OCI-LY3 (cell line): ENCODE measurements at regions not wholly inside any gene's neighbourhood (a gene's known extent, or its start where the extent isn't known, plus 50 kb on each side); places are given as distances from the start of the nearest gene placed in this dataset.

Source experiments
- H2AFZ ChIP-seq: fragments of 200-600, 300-600 bp; shearing (Covaris generic); 2 replicates; pipeline ENCODE4 v1.6.0; 2014; ENCODE audit warnings: antibody characterized with exemption, low read depth, low read length
- H3K27ac ChIP-seq: fragments of 200-600, 300-600 bp; sonication (generic); 2 replicates; pipeline ENCODE4 v1.5.1; 2014; ENCODE audit warnings: mild to moderate bottlenecking, low read length, moderate library complexity, mixed read lengths
- H3K27me3 ChIP-seq: fragments of 200-600, 300-600 bp; sonication (generic); 2 replicates; pipeline ENCODE4 v1.6.1; 2014; ENCODE audit warnings: low read depth, low read length, mixed read lengths
- H3K36me3 ChIP-seq: fragments of 200-600, 300-600 bp; sonication (generic); replicated peaks from 2 replicates; pipeline ENCODE3; 2014; ENCODE audit warnings: low read depth, low read length, mixed read lengths
- H3K4me1 ChIP-seq: fragments of 300-600, 200-600 bp; sonication (generic); 2 replicates; pipeline ENCODE4 v1.6.1; 2014; ENCODE audit warnings: low read length, mixed read lengths
- H3K4me2 ChIP-seq: fragments of 200-600, 300-600 bp; sonication (generic); 2 replicates; pipeline ENCODE4 v1.6.1; 2014; ENCODE audit warnings: low read length, mixed read lengths
- H3K4me3 ChIP-seq: fragments of 300-600, 200-600 bp; sonication (generic); 2 replicates; pipeline ENCODE4 v1.5.1; 2014; ENCODE audit warnings: antibody characterized with exemption, mild to moderate bottlenecking, low read length, moderate library complexity
- H3K79me2 ChIP-seq: fragments of 300-600, 200-600 bp; shearing (Covaris generic); 2 replicates; pipeline ENCODE4 v1.6.1; 2014; ENCODE audit warnings: mild to moderate bottlenecking, low read length, mixed read lengths
- H3K9ac ChIP-seq: fragments of 300-600, 200-600 bp; shearing (Covaris generic); 2 replicates; pipeline ENCODE4 v1.6.0; 2014; ENCODE audit warnings: mild to moderate bottlenecking, low read length, moderate library complexity
- H3K9me3 ChIP-seq: fragments of 200-600, 300-600 bp; shearing (Covaris generic); 2 replicates; pipeline ENCODE4 v1.6.1; 2014; ENCODE audit warnings: low read length, mixed read lengths; ENCODE audit not compliant: insufficient read depth
- H4K20me1 ChIP-seq: fragments of 200-600, 300-600 bp; sonication (generic); 2 replicates; pipeline ENCODE4 v1.6.1; 2016; ENCODE audit warnings: low read length, mixed read lengths; ENCODE audit not compliant: insufficient read depth
- EZH2phosphoT487 ChIP-seq: fragments of 200-600 bp; shearing (Covaris generic); IDR thresholded peaks from 2 replicates; pipeline ENCODE4 v1.6.1; 2018; ENCODE audit warnings: antibody characterized with exemption, mixed run types, low read depth
- TF ChIP-seq, protein P1 (sequence below): fragments of 200-600, 300-600 bp; sonication (generic); IDR thresholded peaks from 2 replicates; pipeline ENCODE4 v1.5.1; 2014; ENCODE audit warnings: antibody characterized with exemption, low read length, low read depth

DNA sequence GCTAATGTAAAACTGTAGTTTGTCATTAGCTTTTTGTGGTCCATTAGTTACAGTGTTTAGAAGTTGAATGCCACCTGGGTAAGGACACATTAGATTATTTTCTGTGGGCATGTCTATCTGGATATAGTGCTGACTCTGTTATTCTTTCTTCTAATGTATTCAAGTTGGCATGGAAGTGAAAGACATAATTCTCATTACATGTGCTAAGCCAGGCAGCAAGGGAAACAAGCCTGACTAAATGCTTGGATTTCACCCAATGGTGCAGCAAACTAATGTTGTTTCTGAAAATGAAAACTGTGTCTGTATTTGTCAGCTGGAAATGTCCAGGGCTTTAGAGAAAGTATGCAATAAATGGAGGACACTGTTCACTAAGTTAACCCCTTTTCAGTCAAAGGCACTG, 100.7 kb downstream of the NUP35 start:
- TF ChIP-seq, protein P1, sequence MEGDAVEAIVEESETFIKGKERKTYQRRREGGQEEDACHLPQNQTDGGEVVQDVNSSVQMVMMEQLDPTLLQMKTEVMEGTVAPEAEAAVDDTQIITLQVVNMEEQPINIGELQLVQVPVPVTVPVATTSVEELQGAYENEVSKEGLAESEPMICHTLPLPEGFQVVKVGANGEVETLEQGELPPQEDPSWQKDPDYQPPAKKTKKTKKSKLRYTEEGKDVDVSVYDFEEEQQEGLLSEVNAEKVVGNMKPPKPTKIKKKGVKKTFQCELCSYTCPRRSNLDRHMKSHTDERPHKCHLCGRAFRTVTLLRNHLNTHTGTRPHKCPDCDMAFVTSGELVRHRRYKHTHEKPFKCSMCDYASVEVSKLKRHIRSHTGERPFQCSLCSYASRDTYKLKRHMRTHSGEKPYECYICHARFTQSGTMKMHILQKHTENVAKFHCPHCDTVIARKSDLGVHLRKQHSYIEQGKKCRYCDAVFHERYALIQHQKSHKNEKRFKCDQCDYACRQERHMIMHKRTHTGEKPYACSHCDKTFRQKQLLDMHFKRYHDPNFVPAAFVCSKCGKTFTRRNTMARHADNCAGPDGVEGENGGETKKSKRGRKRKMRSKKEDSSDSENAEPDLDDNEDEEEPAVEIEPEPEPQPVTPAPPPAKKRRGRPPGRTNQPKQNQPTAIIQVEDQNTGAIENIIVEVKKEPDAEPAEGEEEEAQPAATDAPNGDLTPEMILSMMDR = no peak
- TF ChIP-seq EZH2phosphoT487 = no peak
- Histone ChIP-seq H3K4me2 (no peak overlapping the region), H4K20me1 (no peaks in the 10 kb centered on the region), H3K4me1 (peaks cover 13% of the 10 kb centered on the region), H3K4me3 (no peak overlapping the region), H3K79me2 (no peaks in the 10 kb centered on the region), H3K36me3 (peaks cover 11% of the 10 kb centered on the region), H2AFZ (no peak overlapping the region), H3K27ac (no peak overlapping the region), H3K27me3 (no peaks in the 10 kb centered on the region), H3K9ac (no peak overlapping the region), H3K9me3 (peaks cover 7% of the 10 kb centered on the region; the same call in 1 of the 2 replicates)

- Histone ChIP-seq H4K20me1 (no peaks in the 10 kb centered on the region), H3K79me2 (no peaks in the 10 kb centered on the region), H3K36me3 (peaks cover 11% of the 10 kb centered on the region), H3K9ac (no peak overlapping the region), H3K27ac (no peak overlapping the region), H2AFZ (no peak overlapping the region), H3K4me3 (no peak overlapping the region), H3K4me1 (peaks cover 13% of the 10 kb centered on the region), H3K9me3 (peaks cover 7% of the 10 kb centered on the region; the same call in 1 of the 2 replicates), H3K27me3 (no peaks in the 10 kb centered on the region), H3K4me2 (no peak overlapping the region)
- TF ChIP-seq, protein P1 = no peak
- TF ChIP-seq EZH2phosphoT487 = no peak
Observed at GRCh38 chr2:183227176-183227575, 102.9 kb downstream of the NUP35 start.

DNA sequence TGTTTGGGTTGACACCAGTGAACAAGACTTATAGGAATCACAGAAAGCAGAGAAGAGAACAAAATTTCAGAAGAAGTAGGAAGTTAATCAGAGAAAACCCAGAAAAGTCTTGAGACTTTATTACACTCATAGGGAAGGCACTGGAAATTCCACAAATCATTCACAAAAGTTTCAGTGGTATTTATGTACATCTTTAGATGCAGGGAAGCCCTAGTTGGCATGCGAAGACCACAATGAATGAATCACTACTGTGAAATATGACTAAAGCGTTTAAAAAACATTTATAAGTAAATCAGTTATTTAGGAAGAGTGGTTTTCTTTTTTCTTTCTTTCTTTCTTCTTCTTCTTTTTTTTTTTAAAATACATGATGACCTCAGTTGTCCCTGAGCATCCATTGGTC, 105.1 kb downstream of the NUP35 start:
- H3K9me3 ChIP-seq = peaks cover 7% of the 10 kb centered on the region; the same call in 1 of the 2 replicates
- no peaks in the 10 kb centered on the region for H4K20me1 ChIP-seq
- no peaks in the 10 kb centered on the region for H3K27me3 ChIP-seq
- no peak for TF ChIP-seq EZH2phosphoT487
- TF ChIP-seq, protein P1 = no peak
- H3K9ac ChIP-seq = no peak overlapping the region
- peaks cover 11% of the 10 kb centered on the region for H3K36me3 ChIP-seq
- no peak overlapping the region for H2AFZ ChIP-seq
- H3K4me2 ChIP-seq = no peak overlapping the region
- no peaks in the 10 kb centered on the region for H3K79me2 ChIP-seq
- H3K4me3 ChIP-seq = no peak overlapping the region
- H3K27ac ChIP-seq = no peak overlapping the region
- H3K4me1 ChIP-seq = peaks cover 13% of the 10 kb centered on the region

- Histone ChIP-seq H3K9me3 (no peaks in the 10 kb centered on the region), H3K27me3 (no peaks in the 10 kb centered on the region), H3K9ac (no peak overlapping the region), H3K4me3 (no peak overlapping the region), H3K27ac (no peak overlapping the region), H3K79me2 (no peaks in the 10 kb centered on the region), H4K20me1 (no peaks in the 10 kb centered on the region), H3K36me3 (no peaks in the 10 kb centered on the region), H2AFZ (no peak overlapping the region), H3K4me2 (no peak overlapping the region), H3K4me1 (peaks cover 7% of the 10 kb centered on the region)
- no peak for TF ChIP-seq EZH2phosphoT487
- TF ChIP-seq, protein P1 = no peak
Observed at GRCh38 chr2:183232161-183232865, 108.1 kb downstream of the NUP35 start.
